ENCODE measurements at regions not wholly inside any gene's neighbourhood (a gene's known extent, or its start where the extent isn't known, plus 50 kb on each side); places are given as distances from the start of the nearest gene placed in this dataset.

- no peak for DNase-seq
Measured at GRCh38 chr2:14132386-14132785, 500.1 kb upstream of the LRATD1 start.

DNA sequence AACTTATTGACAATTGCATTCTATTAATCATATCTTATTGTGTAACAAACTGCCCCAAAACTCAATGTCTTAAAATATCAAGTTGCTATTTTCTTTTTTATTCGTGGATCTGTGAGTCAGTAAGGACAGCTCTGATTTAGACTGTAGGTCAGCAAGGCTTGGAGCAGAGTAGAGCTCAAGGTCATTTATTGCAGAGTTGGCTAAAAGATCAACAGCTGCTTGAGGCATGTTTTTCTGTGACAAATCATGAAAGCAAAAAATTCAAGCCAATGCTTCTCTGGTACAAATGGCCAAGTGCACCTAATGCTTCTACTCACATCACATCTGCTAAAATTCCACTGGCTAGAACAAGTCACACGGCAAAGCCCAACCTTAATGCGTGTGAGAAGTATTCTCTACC is 497.7 kb upstream of the LRATD1 start:
- DNase-seq: no peak

GRCh38 chr2:14136030-14136429 is 496.5 kb upstream of the LRATD1 start:
- no peak for DNase-seq

DNA sequence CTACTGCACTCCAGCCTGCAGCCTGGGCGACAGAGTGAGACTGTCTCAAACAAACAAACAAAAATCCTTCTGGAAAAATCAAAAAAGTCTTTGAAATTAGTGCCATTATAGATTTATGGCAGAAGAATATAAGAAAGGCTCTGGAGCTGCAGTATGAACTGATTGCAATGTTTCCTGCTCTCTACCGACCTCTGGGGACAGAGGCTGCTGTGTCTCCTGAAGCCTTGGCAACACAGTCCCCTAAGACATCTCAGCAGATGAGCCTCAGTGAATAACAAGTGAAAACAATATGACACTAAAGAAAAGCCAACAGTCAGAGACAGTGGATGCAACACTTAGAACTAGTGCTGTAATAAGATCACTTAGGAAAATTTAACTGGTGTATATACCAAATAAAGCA is 494.9 kb upstream of the LRATD1 start:
- no peak for DNase-seq

DNA sequence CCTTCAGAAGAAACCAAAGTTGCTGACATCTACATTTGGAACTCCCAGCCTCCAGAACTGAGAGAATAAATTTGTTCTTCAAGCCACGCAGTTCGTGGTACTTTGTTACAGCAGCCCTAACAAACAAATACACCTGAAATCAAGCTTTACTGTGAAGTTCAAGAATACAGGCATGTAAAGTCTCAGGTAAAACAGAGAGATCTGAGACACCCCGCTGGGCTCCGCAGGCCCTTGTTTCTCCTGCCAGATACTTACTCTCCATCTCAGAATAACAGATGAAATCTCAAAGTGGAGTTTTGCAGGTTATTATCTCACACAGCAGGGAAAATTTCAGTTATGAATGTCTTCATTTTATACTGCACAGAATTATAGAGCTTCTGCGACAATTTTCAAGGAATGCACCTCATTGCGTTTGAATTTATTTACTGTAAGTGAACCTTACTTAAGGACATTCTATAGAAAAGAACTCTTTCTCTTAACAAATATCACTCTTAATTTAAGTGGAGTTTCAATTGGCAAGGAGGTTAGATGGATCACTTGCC is 492.4 kb upstream of the LRATD1 start:
- DNase-seq: no peak

DNA sequence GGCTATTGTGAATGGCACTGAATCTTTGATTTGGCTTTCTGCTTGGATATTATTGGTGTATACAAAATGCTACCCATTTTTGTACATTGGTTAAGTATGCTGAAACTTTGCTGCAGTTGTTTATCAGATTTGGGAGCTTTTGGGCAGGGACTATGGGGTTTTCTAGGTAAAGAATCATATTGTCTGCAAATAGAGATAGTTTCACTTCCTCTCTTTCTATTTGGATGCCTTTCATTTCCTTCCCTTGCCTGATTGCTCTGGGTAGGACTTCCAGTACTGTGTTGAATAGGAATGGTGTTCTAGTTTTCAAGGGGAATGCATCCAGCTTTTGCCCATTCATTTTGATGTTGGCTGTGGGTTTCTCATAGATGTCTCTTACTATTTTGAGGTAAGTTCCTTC is 489.1 kb upstream of the LRATD1 start:
- DNase-seq: no peak

GRCh38 chr2:14148216-14148615 is 484.3 kb upstream of the LRATD1 start:
- DNase-seq: no peak

GRCh38 chr2:14157816-14158215 is 474.7 kb upstream of the LRATD1 start:
- no peak for DNase-seq

DNA sequence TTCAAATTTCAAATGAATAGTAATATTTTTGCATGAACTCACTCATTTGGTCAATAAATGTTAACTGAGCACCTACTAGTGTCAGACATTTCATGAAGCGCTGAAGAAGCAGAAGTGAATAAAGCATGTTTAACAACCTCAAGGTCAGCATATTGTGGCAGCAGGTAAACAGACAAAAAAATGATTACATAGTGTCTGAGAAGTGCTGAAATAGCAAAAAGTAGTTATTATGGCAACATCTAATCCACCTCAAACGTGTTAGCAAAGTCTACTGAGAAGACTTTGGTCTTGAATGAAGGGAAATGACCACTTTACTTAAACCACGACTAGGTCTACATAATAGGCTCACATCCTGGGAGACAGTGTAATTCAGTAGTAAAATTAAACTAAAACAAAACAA is 452.2 kb upstream of the LRATD1 start:
- no peak for DNase-seq

DNA sequence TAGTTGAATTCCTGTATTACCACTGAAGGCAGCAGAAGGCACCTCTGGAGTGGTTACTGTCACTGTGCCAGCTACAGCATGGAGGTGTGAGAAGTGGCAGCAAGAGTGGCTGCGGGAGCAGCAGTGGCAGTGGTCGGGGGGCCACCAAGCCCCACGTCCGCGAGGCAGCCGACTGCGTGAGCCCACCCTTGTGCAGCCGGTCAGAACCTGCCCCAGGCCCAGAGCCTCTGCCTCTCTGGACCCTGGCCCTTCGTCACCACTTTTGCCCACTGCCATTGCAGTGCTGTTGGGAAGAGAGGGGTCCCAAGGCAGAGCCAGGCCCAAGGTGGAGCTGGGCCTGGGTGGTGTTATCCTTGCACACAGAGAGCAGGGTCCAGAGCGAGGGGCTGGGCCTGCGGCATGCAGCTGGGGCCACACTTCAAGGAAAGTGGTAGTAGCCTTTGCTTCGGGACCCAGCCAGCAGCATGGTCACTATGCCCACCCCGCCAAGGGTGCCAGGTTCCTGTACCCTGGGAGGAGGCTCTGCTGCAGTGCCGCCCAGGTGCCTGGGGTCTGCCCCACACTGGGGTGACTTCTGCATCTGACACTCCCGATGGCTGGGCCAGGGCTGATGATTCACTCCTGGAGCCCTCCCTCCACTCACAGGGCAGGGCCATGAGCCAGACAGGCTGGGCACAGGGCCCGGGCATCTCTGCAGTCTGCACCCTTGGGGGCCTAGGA is 450.1 kb upstream of the LRATD1 start:
- no peak for DNase-seq

DNA sequence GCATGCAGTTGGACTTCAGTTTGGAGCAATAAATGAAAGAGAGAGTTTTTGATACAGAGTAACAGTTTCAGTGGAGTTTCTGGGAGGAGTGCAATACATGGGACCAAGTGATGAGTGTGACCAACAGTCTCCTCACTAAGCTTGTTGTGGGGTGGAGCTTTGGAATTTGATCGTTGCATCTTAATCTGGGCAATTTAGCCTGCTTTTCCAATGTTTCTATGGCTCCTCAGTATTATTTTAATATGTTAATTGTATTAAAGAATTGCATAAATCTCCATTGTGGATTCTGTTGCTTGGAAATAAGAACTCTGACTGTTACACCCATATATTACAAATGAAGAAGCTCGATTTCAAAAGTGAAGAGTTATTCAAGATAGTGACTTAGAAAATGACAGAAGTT is 446.6 kb upstream of the LRATD1 start:
- no peak for DNase-seq

DNA sequence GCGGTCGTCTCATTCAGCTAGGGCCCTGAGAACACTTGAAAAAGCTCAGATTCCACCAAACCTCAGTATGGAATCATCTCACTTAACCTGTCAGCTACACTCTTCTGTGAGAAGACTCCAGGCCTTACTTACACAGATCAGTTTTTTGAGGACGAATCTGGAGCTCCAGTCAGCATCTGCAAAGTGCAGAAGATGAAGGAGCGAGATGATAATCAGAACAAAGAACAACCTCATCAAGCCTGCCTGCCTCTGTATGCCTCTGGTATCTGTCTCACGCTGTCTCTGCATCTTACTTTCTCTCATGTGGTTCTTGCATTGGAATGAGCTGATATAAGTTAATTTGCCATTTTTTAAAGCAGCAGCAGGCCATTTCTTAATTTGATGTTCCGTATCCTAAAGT is 444.1 kb upstream of the LRATD1 start:
- no peak for DNase-seq

DNA sequence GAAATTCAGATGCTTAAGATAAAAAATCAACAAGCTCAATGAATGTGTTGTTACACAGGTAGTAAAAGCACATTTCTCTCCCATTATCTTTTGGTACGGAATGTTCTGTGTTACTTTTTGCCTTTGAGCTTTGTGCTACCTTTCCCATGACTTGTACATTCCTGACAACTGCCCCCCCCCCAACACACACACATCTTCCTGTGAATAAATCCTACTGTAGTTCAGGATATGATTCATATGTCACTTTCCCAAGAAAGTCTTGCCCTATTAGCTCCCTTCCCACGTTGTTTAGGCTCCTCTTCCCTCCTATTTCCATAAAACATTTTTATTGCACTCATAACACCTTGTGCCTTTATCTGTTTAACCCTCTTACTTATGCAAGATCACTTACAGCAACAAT is 442.6 kb upstream of the LRATD1 start:
- DNase-seq: no peak

DNA sequence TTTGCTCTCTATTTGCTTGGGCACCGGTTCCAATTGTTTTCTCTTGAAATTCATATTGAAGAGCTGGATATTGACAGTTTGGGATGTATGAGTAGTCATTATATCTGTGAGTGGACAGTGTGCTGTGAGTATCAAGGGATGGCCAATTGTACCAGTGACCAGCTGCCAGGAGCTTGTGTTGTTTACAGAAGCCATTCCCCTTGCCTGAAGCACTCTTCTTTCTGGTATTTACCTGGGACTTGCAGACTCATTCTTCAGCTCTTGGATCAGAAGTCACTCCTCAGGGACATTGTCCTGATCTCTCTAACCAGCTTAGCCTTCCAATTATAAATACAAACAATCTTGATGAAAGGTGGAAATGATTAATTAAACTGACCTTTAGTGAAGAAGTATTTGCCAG is 438.3 kb upstream of the LRATD1 start:
- no peak for DNase-seq

GRCh38 chr2:14197293-14197692 is 435.2 kb upstream of the LRATD1 start:
- no peak for DNase-seq

- DNase-seq: no peak
Measured at GRCh38 chr2:14199040-14199439, 433.5 kb upstream of the LRATD1 start.

GRCh38 chr2:14219306-14219705 is 413.2 kb upstream of the LRATD1 start:
- DNase-seq: no peak

- DNase-seq: no peak
Measured at GRCh38 chr2:14220101-14220500, 412.4 kb upstream of the LRATD1 start.

DNA sequence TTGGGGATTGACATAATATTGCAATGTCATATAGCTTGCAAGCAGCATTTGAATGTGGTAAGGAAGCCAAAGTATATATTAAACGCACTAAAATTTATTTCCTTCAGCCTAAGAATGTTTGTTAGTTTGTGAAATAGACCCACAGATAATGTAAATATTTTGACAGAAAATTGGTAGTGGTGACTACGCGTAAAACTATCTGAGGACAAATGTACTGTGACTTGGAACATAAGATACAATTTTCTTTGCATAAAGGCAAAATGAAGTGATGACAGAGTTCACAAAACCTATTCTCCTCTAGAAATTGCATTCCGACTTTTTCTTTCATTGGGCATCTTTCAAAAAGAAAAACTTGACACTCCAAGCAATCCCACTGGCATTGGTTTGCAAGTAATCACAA is 411.1 kb upstream of the LRATD1 start:
- no peak for DNase-seq

DNA sequence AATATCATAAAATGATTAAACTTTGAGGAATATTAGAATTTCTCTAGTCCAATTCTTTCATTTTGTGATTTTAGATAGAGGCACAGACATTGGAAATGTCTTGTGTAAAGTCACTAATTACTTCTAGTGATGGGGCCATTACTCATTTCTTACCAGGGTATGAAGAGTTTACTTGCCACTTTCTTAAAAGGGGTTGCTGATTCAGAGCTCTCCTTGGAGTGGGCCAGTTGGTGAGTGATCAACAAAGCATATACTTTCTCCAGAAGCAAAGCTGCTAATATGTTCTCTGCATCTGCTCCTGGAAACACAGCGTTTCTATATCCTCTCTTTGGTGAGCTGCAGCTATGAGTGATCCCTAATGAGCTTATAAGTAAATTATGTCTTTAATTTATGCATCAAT is 408.9 kb upstream of the LRATD1 start:
- DNase-seq: no peak

GRCh38 chr2:14231391-14231898 is 401.1 kb upstream of the LRATD1 start:
- DNase-seq: no peak

- no peak for DNase-seq
Measured at GRCh38 chr2:14232217-14232616, 400.3 kb upstream of the LRATD1 start.

- DNase-seq: no peak
Measured at GRCh38 chr2:14234911-14235310, 397.6 kb upstream of the LRATD1 start.

DNA sequence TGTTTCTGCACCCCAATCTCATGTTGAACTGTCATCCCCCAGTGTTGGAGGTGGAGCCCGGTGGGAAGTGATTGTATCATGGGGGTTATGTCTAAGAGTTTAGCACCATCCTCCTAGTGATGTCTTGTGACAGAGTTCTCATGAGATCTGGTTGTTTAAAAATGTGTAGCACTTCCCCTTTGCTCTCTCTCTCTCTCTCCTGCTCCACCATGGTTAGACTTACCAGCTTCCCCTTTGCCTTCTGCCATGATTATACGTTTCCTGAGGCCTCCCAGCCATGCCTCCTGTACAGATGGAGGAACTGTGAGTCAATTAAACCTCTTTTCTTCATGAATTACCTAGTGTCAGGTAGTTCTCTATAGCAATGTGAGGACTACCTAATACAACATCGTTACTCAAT is 396.9 kb upstream of the LRATD1 start:
- no peak for DNase-seq

DNA sequence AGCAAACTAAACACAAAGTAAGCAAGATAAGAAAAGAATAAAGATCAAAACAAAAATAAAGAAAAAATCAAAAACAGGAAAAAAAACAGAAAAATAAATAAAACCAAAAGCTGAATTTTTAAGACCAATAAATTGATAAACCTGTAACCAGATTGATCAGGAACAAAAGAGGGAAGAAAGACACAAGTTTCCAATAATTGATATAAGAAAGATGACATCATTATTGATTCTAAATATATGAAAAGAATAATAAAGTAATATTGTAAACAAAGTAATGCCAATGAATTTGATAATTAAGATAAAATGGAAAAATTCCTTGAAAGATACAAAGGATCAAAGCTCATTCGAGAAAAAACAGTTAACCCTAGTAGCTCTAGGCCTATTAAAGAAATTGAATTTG is 394.6 kb upstream of the LRATD1 start:
- DNase-seq: no peak
